Activated CD4-positive, alpha-beta T cell treated with anti-CD3 and anti-CD28 coated beads, Interleukin-2, amount 50 U/mL, for 1 hour (primary cell): ENCODE measurements at regions not wholly inside any gene's neighbourhood (a gene's known extent, or its start where the extent isn't known, plus 50 kb on each side); places are given as distances from the start of the nearest gene placed in this dataset.
"Not testable (repeated sequence)": the region's sequence is repeated elsewhere in the genome, so short reads cannot be mapped to it uniquely, and the experiment has no call there.

Source experiments
- DNase-seq: peaks from one replicate; pipeline ENCODE4 v3.0.0-alpha.2; 2020

DNA sequence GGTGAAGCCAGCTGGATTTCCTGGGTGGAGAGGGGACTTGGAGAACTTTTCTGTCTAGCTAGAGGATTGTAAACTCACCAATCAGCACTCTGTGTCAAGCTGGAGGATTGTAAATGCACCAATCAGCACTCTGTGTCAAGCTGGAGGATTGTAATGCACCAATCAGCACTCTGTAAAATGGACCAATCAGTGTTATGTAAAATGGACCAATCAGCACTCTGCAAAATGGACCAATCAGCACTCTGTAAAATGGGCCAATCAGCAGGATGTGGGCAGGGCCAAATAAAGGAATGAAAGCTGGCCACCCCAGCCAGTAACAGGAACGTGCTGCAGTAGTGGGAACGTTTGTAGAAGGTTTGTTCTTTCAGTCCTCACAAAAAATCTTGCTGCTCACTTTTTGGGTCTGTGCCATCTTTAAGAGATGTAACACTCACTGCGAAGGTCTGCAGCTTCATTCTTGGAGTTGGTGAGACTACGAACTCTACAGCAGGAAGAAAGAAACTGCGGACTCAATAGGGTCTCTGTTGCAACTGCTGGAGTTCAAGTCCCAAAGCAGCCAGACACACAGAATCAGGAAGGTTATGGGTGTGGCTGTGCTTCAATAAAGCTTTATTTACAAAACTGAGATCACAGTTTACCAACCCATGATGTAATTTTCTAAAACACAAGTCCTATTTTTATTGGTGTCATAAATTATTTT is 145.7 kb upstream of the ERCC6L2 start:
- no peak for DNase-seq

DNA sequence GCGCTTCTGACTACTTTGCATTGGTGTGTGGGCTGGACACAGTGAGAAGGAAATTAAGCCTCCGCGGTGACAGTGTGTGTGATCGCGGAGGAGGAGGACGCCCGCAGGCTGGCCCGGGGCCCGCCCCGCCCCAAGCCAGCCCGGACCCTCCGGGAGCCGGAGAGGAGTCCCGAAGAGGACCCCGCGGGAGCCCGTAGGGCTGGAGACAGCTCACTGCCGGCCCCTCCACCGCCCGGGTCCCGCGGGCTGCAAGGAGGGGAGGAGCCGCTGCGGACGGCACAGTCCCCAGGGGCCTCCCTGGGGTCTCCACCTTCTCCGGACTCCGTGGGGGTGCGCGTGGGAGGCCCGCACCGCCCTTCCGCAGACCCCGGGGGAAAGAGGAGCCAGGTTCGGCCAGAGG is 146.4 kb upstream of the ERCC6L2 start:
- no peak for DNase-seq

DNA sequence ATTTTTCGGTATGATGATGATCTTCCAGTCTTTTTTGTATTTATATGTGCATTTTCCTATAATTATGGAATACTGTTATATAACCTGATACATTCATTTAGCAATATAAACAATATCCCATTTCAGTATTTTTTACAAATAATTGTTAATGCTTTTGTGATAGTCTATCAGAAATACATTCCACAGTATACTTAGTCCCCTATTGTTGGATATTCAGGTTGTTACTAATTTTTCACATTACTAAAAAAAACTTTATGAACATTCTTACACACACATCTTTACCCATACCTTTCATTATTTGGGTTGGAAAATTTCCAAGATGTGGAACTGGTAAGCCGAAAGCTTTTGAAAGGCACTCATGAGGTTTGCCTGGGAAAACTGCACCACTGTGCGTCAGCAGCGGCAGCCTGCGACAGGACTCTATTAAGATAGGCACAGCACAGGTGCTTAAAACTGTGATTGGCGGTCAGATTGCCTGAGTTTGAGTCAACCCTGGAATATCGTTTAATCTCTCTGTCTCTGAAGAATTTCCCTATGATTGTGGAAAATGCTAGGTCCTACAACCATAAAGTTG is 147.5 kb upstream of the ERCC6L2 start:
- no peak for DNase-seq

DNA sequence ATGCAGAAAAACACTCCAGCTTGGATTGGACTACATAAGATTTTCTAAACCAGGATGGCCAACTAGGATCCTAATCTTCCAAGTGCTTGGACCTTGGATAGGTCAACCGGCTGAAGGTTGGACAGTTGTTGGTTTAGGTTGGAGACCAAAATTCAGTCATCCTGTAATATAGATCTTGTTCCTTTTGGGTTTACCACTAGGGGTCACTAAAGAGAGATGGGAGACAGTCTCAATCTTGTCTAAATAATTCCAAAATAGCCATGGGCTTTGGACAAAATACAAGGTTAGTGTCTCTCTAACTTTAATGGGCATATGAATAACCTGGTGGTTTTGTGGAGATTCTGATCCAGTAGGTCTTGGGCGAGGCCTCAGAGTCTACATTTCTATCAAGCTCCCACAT is 148.7 kb upstream of the ERCC6L2 start:
- DNase-seq, result no peak

DNA sequence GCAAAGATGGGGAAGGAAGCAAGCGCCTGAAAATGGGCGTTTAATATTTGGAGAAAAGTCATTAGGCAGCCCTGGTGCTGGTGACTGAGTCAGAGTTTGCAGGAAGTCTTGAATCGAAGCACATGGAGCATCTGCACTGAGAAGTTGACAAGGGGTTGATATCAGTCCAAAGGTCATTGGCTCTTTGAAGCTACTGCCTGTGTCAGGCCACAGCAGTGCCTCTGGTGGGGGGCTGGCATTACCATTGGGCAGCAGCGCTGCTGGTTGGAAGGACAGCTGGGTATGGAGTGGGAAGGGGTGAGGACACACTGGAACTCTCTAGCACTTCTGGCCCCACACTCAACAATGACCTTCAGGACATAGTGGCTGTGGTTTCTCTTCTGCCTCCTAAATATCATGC is 150.4 kb upstream of the ERCC6L2 start:
- DNase-seq, result no peak

DNA sequence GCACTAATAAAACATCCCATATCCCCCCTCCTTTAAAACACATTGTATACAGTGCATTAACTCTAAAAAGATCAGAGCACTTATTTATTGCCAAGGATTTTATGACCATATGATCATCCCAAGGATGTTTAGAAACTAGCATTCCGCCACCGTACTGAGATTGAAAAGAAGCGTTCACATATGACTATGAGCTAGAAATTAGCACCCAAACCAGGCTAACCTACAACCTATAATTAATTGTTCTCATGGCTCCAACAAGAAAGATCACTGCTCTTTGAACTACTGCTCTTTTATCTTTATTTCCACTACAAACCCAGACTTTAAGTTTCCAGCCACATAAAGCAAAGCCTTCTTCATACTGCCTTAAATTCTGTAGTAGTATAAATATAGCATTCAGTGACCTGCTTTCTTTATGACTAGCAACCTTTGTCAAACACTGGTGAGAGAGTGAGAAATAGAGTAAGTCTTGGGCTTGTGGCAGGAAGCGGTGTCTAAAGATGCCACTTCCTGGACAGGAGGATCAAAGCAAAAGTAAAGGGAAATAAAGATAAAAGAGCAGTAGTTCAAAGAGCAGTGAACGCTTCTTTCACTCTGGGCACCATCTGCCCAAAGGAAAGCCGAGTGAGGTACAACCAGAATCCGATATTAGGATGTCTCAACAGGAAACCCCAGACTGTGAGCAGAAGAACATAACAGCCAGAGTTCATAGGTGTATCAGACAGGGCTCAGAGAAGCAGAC is 151.1 kb upstream of the ERCC6L2 start:
- peak; percentile 45 for DNase-seq

DNA sequence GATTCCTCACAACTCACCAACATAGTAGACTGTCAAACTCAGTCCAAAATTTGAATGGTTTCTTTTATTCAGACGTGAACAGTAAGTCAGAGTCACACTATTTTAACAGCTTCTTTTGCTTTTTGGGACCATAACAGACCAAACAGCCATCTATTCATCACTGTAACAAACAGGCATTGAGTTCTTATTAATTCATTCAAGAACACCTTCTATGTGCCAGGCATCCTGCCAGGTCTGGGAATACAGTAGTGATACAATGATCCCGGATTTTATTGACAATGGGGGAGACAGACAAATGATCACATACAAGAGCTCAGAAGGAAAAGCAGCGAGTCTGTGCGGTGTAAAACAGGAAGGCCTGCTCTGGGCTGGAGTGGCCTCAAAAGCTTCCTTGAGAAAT is 153.3 kb upstream of the ERCC6L2 start:
- no peak for DNase-seq

DNA sequence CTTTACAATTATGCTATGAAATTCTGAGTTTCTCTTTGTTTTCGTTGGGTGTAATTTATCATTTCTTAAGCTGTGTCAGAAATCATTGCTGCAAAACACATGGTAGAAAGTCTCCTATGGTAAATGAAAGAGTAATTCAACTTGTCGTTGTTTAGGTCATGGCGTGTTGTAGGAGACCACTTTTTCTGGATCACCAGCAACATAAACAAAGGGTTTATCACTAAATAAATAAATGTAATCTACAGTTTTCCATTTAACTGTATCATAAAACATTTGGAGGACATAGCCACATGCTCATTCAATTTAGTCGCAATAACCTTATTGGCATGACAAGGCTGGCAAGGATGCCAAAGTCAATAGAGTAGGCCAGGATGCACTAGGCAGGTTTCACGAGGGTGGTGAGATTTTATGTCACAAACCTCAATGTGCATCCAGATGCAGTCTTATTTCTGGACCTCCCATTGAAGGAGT is 154.4 kb upstream of the ERCC6L2 start:
- no peak for DNase-seq

DNA sequence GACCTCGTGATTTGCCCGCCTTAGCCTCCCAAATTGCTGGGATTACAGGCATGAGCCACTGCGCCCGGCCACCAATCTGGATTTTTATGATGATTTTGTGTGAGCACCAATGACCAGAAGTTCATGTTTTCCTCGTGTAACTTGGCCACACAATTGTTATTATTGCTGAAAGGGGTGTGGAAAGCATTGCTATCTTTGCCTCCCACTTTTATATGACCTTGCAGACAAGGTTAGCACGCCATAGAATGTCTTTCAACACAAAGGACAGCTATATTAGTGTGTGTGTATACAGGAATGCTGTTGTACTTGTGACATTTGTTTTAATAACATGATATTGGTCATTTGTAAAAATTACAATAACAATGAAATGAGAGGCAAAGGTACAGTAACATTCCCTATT is 155.0 kb upstream of the ERCC6L2 start:
- DNase-seq, result no peak

DNA sequence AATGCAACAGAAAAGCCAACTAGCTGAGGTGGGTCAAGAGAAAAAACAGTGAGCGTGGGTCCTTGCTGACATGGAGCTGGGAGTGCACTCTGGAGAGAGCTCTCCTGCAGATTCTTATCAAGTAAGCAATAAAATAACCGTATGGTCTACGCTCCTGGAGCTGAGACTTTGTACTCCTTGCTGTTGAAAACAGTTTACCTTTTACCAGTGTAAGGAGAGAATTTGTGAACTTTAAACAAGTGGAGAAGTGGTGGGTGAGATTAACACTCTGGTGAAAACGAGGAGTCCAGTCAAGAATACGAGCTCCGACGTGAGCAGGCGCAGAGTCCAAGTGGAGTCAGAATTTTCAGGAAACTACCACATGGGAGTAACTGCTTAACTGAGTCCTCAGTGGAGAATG is 156.1 kb upstream of the ERCC6L2 start:
- DNase-seq, result no peak

DNA sequence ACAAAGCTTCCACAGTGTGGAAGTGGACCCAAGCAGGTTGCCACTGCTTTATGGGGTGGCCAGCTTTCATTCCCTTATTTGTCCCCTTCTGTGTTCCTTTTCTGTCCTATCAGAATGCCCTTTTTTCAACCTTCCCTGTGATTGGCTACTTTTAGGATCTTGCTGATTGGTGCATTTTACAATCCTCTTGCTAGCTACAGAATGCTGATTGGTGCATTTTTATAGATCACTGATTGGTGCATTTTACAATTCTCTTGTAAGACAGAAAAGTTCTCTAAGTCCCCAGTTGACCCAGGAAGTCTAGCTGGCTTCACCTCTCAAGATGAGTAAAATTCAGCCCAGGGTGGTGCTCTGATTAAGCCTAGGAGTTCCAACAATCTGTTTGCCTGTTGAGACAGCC is 157.2 kb upstream of the ERCC6L2 start:
- DNase-seq, result no peak

DNA sequence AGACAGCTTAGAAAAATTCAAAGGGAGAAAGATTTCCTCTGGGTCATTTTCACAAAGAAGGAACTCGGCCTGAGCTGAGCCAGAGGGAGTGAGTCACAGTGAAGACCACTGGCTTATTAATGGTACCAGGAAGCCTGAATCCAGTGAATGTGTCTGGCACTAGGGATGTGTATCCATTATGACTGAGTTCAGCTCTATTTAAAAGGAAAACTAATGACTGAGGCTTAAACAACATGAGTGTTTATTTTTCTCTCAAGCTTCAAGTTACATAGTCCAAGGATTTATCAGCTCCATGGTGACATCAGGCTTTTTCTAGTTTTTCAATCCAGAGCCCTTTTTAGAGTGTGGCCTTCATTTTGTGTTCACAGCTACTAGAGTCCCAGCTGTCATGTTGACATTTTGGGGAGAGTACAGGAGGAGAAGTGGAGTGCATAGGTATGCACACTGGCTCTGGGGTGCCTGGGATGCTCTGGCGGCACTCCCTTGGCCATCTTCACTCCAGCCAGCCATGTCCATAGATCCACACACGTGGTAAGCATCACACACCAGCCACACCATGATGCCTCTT is 159.5 kb upstream of the ERCC6L2 start:
- DNase-seq, result no peak

DNA sequence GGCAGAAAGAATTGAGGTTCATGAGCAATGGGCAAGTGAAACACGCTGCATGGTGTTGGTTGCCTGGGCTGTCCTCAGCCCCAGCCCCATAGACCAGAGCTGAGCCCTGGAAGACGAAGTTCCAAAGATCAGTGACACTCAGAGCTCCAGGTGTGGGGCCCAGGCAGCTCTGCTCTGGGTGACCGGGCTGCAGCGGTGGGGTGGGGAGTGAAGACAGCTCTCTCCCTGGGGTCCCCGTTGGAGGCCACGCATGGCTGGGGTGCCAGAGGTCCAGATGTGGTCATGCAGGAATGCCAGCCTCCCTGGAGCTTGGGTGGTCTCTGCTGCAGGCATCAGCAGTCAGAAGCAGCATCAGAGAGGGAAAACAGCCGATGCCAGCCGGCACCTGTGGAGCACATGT is 165.0 kb upstream of the ERCC6L2 start:
- no peak for DNase-seq

DNA sequence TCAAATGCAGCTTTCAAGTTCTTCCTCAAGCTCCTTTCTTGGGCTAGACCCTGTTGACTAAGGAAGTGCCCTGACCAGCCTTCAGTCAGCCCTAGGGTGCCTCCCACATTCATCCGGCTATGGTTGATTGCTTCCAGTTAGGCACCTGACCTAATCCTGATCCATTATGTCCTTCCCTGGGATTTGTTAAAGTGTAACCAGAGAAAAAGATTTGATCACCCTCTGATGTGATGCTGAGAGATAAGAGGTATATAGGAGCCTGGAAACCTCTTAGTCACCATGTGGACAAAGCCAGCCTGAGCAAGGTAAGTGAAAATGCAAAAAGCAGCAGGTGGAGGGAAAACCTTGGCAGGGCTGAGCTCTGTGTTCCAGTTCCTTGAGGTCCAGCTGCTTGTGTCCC is 178.8 kb upstream of the ERCC6L2 start:
- DNase-seq, result no peak

DNA sequence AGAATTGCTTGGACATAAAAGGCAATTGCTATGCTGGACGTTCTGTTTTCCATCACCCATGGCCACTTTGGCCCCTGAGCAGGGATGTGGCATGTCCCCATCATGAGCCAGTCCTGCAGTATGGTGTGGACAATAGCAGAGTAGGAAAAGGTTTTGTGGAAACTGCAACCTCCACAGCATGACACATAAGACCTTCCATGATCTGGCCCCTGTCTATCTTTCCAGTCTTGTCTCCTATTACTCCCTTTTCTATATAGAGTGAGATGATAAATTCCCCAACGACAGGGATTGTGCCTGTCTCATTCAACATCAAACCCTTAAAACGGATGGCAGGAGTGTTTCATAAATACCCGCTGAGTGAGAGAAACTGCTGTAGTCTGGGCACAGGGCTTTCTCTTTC is 174.7 kb upstream of the PTCH1 start:
- no peak for DNase-seq

DNA sequence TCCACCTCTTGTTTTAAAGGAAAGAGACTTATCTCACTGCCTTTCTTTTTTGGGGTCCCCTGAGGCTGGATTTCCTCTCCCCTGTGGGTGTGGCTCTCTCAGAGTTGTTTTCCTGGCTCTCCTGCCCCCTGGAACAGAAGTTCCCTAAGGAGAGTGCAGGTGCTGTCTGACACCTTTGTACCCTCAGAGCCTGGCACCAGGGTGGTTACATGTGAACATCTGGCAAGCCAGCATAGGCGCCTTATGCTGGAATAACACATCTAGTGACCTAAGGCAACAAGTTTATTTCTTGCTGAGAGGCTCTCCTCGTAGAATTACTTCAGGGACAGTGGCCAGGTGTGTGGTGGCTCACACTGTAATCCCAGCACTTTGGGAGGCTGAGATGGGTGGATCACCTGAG is 172.9 kb upstream of the PTCH1 start:
- DNase-seq, result no peak

DNA sequence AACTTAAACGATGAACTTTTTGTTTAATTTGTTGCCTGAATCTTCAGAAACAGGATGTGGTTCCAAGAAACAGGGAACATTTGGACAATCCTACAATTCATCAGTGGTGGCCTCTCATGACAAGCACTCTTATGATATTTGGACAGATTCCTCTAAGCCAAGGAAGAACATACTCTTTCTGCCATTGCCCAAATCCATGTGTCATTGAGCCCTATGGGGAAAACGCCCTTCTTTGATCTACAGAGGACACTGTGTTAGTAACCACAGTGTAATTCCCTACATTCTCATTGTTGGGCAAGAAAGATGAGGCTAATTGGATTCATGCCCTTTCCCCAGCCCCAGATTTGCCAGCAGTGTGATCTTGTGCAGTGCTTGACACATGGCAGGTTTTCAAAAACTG is 167.7 kb upstream of the PTCH1 start:
- DNase-seq, result no peak

DNA sequence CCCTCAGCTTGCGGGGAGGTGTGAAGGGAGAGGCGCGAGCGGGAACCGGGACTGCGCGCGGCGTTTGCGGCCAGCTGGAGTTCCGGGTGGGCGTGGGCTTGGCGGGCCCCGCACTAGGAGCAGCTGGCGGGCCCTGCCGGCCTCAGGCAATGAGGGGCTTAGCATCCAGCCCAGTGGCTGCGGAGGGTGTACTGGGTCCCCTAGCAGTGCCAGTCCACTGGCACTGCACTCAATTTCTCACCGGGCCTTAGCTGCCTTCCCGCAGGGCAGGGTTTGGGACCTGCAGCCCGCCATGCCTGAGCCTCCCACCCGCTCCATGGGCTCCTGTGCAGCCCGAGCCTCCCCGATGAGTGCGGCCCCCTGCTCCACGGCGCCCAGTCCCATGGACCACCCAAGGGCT is 163.5 kb upstream of the PTCH1 start:
- DNase-seq, result not testable (repeated sequence)

DNA sequence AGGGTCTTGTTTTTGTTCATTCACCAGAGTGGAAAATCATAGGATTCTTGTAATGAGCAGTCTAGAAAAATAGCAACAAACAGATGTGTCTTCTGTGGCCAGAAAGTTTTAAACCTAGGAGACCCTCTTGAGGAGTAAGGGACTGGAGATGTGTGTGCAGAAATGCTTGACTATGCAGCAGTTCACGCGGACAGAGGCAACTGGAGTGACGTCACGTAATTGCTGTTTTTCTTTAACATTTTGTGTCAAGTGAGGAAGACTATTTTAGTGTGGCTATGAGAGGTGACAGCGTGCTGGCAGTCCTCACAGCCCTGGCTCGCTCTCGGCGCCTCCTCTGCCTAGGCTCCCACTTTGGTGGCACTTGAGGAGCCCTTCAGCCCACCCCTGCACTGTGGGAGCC is 163.1 kb upstream of the PTCH1 start:
- no peak for DNase-seq

DNA sequence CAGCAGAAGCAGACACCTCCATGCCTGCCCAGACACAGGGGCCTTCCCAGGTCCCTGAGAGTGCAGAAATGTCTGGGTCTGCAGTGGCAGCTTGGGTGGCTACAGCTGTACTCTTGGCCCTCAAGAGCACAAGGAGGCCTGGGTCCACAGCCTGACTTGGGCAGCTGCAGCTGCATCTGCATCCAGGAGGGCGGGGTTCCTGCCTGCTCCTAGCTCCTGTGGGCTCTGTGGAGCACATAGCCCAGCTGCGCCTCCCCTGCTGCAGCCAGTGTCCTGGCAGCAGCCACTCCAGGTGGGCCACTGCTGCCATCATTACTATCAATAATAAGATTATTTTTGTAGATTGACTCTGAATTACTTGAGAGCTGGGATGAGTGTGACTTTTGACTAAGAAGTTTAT is 162.0 kb upstream of the PTCH1 start:
- DNase-seq, result no peak

DNA sequence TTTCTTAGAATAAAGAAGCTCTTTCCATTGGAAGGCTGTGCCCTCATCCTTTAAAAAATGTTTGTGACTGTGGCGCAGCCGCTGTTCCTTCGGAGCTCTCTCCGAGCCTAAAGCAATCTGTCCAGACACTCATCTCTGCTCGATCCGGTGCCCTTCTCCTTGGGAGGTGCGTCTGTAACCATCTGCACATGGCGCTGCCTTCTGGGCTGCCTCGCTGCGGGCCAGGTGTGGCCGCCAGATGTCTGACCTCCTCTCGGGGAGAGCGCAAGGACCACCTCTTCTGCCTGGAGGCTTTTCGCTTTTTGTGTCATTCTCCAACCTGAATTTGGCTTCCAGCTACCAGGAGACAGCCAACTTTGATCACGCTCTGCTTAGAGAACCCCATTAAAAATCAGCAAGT is 153.4 kb upstream of the PTCH1 start:
- no peak for DNase-seq

DNA sequence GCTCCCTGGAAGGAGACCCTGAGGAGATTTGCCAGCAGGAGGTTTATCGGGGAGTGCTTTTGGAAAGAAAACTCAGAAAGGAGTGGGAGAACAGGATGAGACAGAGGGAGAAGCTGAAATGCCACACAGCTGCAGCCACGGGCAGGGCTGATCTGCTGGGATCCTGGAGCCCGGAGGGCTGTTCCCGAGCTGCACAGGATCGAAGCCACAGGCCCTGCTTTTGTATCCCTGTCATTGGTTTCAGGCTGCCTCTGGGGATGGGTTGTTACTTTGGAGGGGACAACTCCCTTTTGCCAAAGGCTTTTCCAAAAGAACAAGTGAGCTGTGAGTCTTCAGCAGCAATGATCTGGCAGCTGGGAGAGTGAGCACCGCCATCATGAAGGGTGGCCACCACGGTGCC is 152.5 kb upstream of the PTCH1 start:
- DNase-seq, result no peak

DNA sequence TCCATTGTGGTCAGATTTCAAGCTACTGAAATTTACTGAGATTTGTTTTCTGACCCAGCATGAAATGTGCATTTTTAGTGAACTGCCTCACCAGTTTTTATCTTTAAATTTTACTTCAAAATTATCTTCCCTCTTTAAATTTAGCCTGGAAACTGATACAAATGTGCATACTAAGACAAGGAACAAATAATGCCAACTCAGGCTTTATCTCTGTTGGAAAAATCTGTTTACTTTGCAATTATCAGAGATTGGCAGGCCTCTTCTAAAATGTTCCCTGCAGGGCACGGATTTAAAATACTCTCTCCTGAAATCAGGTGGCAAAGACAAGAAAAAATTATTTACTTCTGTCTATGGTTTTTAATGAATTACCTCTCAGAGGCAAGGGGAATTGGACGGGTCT is 151.0 kb upstream of the PTCH1 start:
- DNase-seq, result no peak

DNA sequence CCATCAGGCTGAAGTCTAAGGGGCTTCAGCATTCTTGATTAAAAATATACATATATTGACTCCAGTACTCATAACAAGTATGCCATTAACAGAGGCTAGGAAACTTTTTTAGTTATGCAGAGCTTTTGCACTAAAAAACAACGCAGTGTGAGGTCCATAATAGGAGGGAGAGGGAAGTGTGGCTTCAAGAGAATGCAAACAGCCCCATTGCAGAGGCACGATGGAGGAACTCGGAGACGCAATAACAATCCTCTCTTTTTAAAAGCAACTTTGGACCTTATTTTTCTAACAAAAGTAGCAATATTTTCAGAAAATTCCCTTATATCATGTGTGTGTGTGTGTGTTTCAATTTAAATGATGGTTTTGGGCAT is 150.0 kb upstream of the PTCH1 start:
- no peak for DNase-seq
